WERI-Rb-1 (cell line): ENCODE measurements at regions not wholly inside any gene's neighbourhood (a gene's known extent, or its start where the extent isn't known, plus 50 kb on each side); places are given as distances from the start of the nearest gene placed in this dataset.
"Not testable (repeated sequence)": the region's sequence is repeated elsewhere in the genome, so short reads cannot be mapped to it uniquely, and the experiment has no call there.

Source experiments
- DNase-seq: peaks from one replicate; pipeline ENCODE4 v3.0.0-alpha.2; 2020
- H3K27ac ChIP-seq: fragments of 250-450 bp; sonication (Bioruptor Pico); 2 replicates; pipeline ENCODE4 v1.5.1; 2020; ENCODE audit warnings: mild to moderate bottlenecking, moderate library complexity
- H3K27me3 ChIP-seq: fragments of 250-450 bp; sonication (Bioruptor Pico); 2 replicates; pipeline ENCODE4 v1.5.1; 2021; ENCODE audit warnings: mild to moderate bottlenecking, low read depth, moderate library complexity; ENCODE audit not compliant: insufficient read depth, severe bottlenecking
- H3K36me3 ChIP-seq: fragments of 250-450 bp; sonication (Bioruptor Pico); 2 replicates; pipeline ENCODE4 v1.5.1; 2020; ENCODE audit warnings: mild to moderate bottlenecking, moderate library complexity
- H3K4me3 ChIP-seq: 2 replicates; pipeline ENCODE4 v1.5.1; 2011; ENCODE audit warnings: low read depth, mild to moderate bottlenecking, control low read depth, low read length
- H3K9me3 ChIP-seq: fragments of 250-450 bp; sonication (Bioruptor Pico); 2 replicates; pipeline ENCODE4 v1.5.1; 2021; ENCODE audit warnings: mild to moderate bottlenecking, moderate library complexity; ENCODE audit not compliant: severe bottlenecking
- TF ChIP-seq, protein P1 (sequence below): IDR thresholded peaks from 2 replicates; pipeline ENCODE4 v1.5.1; 2011; ENCODE audit warnings: low read depth, mild to moderate bottlenecking, control low read depth, inconsistent platforms, low read length

GRCh38 chr2:67323209-67323991 is 73.7 kb upstream of the ETAA1 start:
- no peak overlapping the region for H3K27ac ChIP-seq
- no peak for DNase-seq
- no peaks in the 10 kb centered on the region for H3K36me3 ChIP-seq
- H3K27me3 ChIP-seq: peaks cover 62% of the 10 kb centered on the region
- TF ChIP-seq, protein P1, sequence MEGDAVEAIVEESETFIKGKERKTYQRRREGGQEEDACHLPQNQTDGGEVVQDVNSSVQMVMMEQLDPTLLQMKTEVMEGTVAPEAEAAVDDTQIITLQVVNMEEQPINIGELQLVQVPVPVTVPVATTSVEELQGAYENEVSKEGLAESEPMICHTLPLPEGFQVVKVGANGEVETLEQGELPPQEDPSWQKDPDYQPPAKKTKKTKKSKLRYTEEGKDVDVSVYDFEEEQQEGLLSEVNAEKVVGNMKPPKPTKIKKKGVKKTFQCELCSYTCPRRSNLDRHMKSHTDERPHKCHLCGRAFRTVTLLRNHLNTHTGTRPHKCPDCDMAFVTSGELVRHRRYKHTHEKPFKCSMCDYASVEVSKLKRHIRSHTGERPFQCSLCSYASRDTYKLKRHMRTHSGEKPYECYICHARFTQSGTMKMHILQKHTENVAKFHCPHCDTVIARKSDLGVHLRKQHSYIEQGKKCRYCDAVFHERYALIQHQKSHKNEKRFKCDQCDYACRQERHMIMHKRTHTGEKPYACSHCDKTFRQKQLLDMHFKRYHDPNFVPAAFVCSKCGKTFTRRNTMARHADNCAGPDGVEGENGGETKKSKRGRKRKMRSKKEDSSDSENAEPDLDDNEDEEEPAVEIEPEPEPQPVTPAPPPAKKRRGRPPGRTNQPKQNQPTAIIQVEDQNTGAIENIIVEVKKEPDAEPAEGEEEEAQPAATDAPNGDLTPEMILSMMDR: no peak
- no peaks in the 10 kb centered on the region for H3K9me3 ChIP-seq
- H3K4me3 ChIP-seq: no peak overlapping the region

DNA sequence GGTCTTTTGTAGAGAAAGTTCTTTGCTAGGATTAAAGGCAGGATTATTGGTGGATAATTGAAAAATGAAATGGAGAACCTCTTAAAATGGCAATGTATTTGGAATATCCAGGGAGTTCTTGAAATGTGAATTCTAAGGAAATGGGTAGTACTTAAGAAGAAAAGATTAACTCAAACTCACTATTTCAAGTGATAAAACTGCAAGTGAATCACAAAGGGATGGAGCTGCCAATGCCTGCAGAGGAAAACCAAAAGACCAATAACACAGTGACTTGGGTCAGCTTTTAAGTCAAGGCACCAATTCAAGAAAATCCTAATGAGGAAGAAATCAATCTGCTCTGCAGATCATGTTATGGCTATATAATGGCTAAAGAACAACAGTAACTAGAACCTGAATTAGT is 67.6 kb upstream of the ETAA1 start:
- Histone ChIP-seq H3K36me3 (no peaks in the 10 kb centered on the region), H3K4me3 (no peak overlapping the region), H3K9me3 (no peaks in the 10 kb centered on the region), H3K27me3 (peaks cover 78% of the 10 kb centered on the region), H3K27ac (no peak overlapping the region)
- no peak for DNase-seq
- TF ChIP-seq, protein P1: no peak

DNA sequence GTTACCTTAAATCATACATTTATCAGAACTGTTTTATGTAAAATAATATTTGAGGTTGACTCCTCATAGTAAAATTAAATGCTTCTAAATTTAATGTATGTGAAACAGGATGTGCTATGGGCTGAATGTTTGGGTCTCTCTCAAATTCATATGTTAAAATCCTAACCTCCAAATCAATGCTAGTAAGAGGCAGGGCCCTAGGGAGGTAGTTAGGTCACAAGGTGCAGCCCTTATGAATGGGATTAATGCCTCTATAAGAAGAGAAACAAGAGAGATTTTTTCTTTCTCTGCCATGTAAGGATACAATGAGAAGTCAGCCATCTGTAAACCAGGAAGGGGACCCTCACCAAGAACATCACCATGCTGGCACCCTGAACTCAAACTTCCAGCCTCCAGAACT is 67.2 kb upstream of the ETAA1 start:
- Histone ChIP-seq H3K4me3 (no peak overlapping the region), H3K36me3 (no peaks in the 10 kb centered on the region), H3K27me3 (peaks cover 77% of the 10 kb centered on the region), H3K27ac (no peak overlapping the region), H3K9me3 (no peaks in the 10 kb centered on the region)
- TF ChIP-seq, protein P1: no peak
- DNase-seq: no peak

DNA sequence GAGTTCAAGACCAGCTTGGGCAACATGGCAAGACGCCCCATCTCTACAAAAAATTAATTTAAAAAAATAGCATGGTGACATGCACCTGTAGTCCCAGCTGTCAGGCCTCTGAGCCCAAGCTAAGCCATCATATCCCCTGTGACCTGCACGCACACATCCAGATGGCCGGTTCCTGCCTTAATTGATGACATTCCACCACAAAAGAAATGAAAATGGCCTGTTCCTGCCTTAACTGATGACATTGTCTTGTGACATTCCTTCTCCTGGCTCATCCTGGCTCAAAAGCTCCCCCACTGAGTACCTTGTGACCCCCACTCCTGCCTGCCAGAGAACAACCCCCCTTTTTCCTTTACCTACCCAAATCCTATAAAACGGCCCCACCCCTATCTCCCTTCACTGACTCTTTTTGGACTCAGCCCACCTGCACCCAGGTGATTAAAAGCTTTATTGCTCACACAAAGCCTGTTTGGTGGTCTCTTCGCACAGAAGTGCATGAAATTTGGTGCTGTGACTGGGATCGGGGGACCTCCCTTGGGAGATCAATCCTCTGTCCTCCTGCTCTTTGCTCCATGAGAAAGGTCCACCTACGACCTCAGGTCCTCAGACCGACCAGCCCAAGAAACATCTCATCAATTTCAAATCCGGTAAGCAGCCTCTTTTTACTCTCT is 65.6 kb upstream of the ETAA1 start:
- H3K27ac ChIP-seq, H3K9me3 ChIP-seq, H3K4me3 ChIP-seq, DNase-seq, H3K36me3 ChIP-seq: not testable (repeated sequence)
- H3K27me3 ChIP-seq: peaks cover 66% of the 10 kb centered on the region

DNA sequence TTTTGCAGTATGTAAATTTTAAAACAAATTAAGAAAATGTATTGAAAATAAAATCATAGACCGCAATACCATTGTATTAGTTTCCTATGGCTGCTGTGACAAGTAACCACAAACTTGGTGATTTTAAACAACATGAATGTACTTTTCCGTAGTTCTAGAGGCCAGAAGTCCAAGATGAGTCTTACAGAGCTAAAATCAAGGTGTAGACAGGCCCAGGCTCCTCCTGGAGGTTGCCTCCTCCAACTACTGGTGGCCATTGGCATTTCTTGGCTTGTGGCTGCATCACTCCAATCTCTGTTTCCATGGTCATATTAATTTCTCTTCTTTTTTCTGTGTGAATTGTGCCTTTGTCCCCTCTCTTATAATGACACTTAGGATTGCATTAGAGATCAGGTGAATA is 59.2 kb upstream of the ETAA1 start:
- Histone ChIP-seq H3K36me3 (no peaks in the 10 kb centered on the region), H3K27me3 (peaks cover 72% of the 10 kb centered on the region), H3K4me3 (no peak overlapping the region), H3K27ac (no peak overlapping the region), H3K9me3 (no peaks in the 10 kb centered on the region)
- TF ChIP-seq, protein P1: no peak
- DNase-seq: no peak

GRCh38 chr2:67338601-67339233 is 58.4 kb upstream of the ETAA1 start:
- TF ChIP-seq, protein P1: no peak
- H3K27ac ChIP-seq: no peak overlapping the region
- no peaks in the 10 kb centered on the region for H3K9me3 ChIP-seq
- H3K27me3 ChIP-seq: peaks cover 72% of the 10 kb centered on the region
- H3K4me3 ChIP-seq: no peak overlapping the region
- DNase-seq: no peak
- H3K36me3 ChIP-seq: no peaks in the 10 kb centered on the region
